Suppressor macrophage treated with lipopolysaccharide for 1 hour (primary cell): ENCODE measurements at regions not wholly inside any gene's neighbourhood (a gene's known extent, or its start where the extent isn't known, plus 50 kb on each side); places are given as distances from the start of the nearest gene placed in this dataset.

Experiments
- DNase-seq, 3 donors: peaks; one replicate each; pipeline ENCODE4 v3.0.0-alpha.2; 2020 to 2022

DNA sequence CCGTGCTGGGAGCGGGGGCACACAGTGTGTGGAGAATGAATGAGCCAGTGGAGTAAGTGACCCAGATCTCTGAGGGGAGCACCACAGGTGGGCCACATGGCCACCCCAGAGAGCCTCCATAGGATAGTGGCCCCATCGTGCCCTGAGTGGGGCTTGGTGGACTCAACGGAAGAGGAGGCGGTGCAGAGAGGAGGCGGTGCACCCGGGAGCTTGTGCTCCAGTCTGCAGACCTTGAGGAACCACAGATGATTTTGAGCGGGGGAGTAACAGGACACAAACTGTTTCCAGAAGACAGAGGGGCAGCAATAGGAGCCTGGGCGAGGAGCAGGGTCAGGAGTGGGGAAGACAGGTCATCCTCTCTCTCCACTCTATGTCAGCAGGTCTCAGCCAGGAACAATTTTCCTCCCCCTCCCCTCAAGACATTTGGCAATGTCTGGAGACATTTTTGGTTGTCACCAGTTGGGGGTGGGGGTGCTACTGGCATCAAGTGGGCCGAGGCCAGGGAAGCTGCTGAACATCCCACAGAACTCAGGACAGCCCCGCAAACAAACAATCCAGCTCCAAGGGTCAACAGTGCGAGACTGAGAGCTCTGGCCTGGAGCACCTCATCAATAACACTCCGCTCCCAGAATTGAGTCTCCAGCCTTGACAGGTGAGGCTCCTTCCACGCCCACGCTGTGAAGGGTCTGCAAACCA, 182.2 kb downstream of the USP12 start:
- DNase-seq: no peak

GRCh38 chr13:26988059-26988769, 183.4 kb downstream of the USP12 start:
- DNase-seq: no peak

DNA sequence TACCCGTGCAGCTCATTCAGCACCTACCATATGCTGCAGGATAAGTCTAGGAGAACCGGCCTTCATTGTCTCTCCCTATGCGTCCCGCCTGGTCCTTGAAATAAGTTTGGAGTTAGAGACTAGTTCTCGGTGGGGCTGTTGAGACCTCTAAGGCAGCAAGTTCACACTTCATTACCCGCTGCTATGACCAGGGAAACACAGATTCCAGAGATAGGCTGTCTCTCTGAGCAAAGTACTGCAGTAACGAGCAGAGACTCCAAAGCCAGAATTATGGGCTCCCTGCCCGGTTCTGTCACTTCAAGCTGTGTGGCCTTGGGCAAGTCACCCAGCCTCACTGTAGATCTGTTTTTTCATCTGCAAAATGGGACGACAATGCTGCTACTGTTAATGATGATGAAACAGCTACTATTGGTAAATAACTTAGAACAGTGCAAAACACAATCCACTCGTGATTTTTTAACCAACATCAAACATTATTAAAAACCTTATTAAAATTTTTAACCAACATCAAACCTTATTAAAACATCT, 184.1 kb downstream of the USP12 start:
- no peak for DNase-seq

DNA sequence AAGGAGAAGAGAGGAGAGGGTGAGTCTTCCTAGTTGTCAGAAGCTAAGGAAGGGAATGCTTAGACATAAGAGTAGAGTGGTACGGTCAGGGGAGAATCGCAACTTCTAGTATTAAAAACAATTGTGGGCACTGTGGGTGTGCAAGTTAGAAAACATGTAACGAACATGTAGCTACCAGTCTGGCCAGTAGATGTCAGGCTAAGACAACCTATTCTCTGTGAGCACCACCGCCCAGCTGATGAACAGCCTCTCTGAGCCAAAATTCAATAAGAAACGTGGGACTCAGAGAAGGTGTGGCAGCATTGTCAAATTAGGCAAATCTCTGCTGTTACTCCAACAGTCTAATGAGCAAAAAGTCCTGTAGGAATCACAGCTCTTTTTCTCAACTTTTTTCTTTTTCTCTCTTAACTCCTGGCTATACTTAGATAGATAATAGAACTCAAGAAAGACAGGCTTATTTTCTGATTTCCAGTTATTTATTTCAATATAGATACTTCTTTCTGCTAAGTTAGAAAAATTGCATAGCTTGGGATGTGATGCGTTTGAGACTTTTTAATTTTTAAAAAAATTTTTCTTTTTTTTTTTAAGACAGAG, 186.2 kb downstream of the USP12 start:
- DNase-seq: peak; percentile 83 to 90 (median 85)

DNA sequence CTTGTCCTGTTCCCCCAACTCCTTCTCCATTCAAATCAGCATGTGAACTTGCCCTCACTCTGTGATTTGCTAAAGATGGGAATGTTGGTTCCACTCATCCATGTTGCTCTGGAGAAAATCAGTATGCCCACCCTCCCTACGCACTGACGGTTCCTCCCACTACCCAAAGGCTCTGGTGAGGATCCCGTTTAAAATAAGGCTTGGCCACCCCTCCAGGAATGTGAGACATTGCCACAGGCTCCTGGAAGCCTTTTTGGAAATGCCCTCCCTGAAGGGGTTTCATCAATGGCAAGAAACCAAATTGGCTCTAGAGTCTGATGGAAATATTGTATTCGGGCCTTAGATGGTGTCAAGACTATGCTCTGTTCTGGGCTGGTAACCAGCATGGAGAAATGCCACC, 187.3 kb downstream of the USP12 start:
- DNase-seq: no peak

GRCh38 chr13:26983543-26984320, 187.9 kb downstream of the USP12 start:
- no peak for DNase-seq

- no peak for DNase-seq
Measured at GRCh38 chr13:26980099-26981031, 191.2 kb downstream of the USP12 start.

GRCh38 chr13:26979334-26979733, 192.3 kb downstream of the USP12 start:
- DNase-seq: no peak

GRCh38 chr13:26978081-26978860, 193.3 kb downstream of the USP12 start:
- DNase-seq: no peak

GRCh38 chr13:26977541-26977940, 194.1 kb downstream of the USP12 start:
- DNase-seq: peak; percentile 64 to 66 (median 65)

DNA sequence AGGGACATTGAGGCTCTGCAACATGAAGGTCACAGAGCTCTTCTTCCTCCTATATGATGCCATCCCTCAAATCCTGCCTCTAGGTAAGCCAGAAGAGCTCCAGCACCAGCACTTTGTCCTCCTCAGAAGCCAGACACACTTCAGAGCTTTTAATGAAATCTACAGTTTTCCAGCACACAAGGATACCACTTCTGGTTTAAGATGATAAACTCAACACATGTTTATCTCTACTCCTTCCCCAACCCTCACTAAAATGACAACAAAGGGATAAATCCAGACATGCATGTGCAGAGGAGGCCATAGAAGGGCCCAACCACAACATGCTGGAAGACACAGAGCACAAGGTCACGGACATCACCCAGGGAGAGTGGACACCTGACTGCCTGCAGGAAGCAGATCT, 195.3 kb downstream of the USP12 start:
- DNase-seq: no peak

- DNase-seq: no peak
Measured at GRCh38 chr13:26973946-26974345, 197.7 kb downstream of the USP12 start.

GRCh38 chr13:26973295-26973694, 198.3 kb downstream of the USP12 start:
- no peak for DNase-seq

DNA sequence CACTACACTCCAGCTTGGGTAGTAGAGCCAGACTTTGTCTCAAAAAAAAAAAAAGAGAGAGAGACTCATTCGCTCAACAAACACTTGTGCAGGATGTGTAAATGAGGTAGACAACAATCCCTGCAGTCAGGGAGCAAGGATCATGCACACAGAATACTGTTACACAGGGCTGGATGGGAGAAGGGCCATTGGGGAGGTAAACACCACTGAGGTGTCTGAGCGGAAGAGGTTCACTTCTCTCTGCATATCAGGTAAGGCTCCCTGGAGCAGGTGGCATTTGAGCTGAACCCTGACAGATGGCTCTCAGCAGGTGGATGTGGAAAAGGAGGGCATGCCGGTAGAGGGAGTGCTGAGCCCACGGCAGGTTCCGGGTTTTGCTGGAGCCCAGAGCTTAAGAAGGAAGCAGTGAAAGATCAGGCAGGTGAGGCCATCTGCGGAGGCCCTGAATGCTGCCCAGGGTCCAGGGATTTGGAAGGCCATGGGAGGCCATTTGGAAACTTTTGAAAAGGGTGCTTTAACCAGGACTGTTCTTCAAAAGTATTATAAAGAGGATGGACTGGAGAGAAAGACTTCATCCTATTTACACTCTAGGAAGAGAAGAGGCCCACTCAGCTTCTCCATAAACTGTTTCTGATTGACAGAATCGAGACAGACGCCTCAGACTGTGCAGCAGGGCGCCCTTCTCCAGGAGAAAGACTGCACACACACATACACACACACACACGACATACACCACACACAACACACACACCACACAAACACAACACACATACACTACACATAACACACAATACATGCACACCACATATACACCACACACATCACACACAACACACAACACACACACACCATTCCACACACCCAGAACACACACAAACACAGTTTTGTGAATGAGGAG, 199.4 kb downstream of the USP12 start:
- DNase-seq: peak in 2 of 3 donors; percentile 16 to 35

DNA sequence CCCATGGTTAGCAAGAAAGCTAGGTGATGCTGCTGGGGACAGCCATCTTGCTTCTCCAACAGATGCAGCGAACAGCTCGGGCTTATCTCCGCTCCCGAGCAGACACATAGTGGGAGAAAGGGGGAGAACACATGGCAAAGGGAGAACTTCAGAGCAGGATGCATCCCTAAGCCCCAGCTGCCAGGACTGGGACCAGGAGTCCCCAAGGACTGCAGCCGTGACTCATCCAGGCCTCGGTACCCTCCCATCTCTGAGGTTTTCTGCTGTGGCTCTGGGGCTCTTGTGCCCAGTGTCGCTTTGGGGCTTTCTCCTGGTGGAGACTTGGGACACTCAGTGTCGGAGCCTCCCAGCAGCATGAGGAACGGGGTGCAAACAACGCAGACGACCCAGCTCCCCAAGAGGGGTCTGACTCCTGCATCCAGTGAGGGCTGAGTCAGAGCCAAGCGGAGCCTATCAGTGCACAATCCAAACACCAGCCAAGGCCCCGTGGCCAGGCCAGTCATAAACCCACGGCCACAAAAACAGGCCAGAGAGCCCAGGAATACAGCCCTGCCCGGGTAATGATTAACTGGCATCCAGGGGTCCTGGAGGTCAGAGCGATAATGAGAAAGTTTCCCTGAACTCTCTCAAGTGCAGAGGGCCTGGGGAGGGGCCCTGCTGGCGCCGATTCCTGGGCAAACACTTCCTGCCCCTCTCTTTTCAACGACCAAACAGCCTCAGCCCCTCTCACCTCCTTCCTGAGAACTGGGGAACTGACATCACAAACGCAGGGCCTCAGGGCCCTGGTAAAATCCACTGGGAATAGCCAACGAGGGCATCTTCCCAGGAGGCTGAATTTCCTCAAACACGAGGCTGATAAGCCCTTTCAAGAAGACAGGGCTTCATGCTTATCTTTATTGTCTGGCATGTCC, 202.9 kb downstream of the USP12 start:
- DNase-seq: no peak

DNA sequence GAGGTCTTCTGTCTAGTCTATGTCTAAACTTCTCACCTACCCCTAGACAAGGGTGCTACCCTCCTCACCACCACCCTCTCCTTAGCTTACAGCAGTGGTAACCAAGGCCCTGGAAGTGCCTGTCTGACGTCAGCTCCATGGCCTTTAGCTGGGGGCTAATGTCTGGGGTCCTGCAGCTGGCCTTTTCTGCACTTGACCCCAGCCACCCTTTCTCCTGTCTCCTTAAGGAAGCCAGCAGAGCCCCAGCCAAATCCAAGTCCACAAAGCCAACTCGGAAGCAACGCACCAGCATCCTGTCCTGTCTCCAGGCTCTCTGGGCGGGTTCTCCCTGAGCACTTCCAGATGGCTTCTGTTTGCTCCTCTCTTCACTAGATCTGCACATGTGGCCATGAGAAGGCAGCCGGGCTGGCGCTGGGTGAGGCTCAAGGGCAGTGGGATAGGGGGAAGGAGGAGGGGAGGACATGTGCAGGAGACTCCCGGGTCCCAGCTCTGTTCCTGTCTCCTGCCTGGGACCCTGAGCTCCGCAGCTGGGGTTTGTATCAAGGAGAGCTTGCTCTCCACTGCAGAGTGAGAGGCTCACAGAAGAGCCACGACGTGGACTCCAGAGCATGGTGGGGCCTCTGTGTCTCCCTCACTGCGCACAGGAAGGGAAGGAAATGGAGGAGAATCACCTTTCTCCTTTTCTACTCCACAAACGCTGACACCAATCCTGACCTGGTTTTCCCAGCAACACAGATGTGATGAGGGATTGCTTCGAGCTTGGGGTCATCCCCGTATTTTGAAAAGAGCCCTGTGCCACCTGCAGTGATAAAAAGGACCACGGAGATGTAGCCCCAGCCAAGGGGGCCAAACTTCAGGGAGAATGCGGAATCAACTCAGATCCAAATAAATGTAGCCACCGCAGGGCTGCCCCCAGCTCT, 204.2 kb downstream of the USP12 start:
- DNase-seq: no peak

DNA sequence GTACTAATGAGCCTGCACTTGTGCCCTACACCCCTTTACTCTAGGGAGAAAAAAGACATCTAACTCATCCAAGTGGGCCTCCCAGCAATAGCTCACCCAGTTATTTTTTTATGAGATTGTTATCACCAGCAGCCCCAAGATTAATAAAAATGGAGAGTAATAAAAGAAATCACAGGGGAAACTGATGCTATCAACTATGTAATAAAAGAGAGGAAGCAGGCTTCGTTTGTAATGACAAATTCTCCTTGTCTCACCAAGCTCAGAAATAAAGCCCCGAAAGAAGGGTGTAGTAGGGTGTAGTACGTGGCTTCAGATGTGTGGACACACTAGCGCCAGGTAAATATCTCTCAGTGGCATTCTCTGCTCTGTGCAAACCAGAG, 204.9 kb downstream of the USP12 start:
- DNase-seq: no peak
